PFSK-1 (cell line): ENCODE measurements at regions not wholly inside any gene's neighbourhood (a gene's known extent, or its start where the extent isn't known, plus 50 kb on each side); places are given as distances from the start of the nearest gene placed in this dataset.

Experiments
- FOXP2 ChIP-seq: optimal IDR thresholded peaks from 2 replicates; pipeline ENCODE3; 2011; ENCODE audit warnings: borderline replicate concordance, control low read depth, inconsistent platforms; ENCODE audit not compliant: insufficient read depth; ENCODE audit errors: extremely low read length, extremely low read depth
- POLR2AphosphoS5 ChIP-seq: IDR thresholded peaks from 2 replicates; pipeline ENCODE4 v1.6.1; 2012; ENCODE audit warnings: low read depth, mild to moderate bottlenecking, control low read depth, low read length, moderate library complexity
- REST ChIP-seq, 2 experiments: IDR thresholded peaks; 2 replicates each; pipeline versions ENCODE4 v1.6.1 to v1.8.0; 2011 to 2012; ENCODE audit warnings: low read depth in 2 of 2, low read length in 2 of 2, control low read depth in 1 of 2, inconsistent platforms in 1 of 2, mild to moderate bottlenecking in 1 of 2, moderate library complexity in 1 of 2; ENCODE audit not compliant: insufficient read depth in 1 of 2
- SIN3A ChIP-seq: IDR thresholded peaks from 2 replicates; pipeline ENCODE4 v1.6.1; 2012; ENCODE audit warnings: mild to moderate bottlenecking, low read length, moderate library complexity, borderline replicate concordance; ENCODE audit not compliant: insufficient read depth
- TAF1 ChIP-seq: IDR thresholded peaks from 2 replicates; pipeline ENCODE4 v1.6.1; 2012; ENCODE audit warnings: low read length, control low read depth, borderline replicate concordance; ENCODE audit not compliant: insufficient read depth

- no peak for TF ChIP-seq REST (IDR thresholded peaks at IDR 0.05; ENCODE audit: insufficient read depth in 1 of 2, low read depth in 2 of 2, low read length in 2 of 2)
- no peak for TF ChIP-seq FOXP2
- TF ChIP-seq TAF1, result no peak
- TF ChIP-seq POLR2AphosphoS5, result no peak
- TF ChIP-seq SIN3A, result no peak
Observed at GRCh38 chr9:113708821-113709713, 167.0 kb upstream of the ZNF618 start.

GRCh38 chr9:113709721-113710120, 166.4 kb upstream of the ZNF618 start:
- TF ChIP-seq TAF1, result no peak
- TF ChIP-seq REST (IDR thresholded peaks at IDR 0.05; ENCODE audit: insufficient read depth in 1 of 2, low read depth in 2 of 2, low read length in 2 of 2), result no peak
- TF ChIP-seq POLR2AphosphoS5, result no peak
- TF ChIP-seq SIN3A, result no peak
- TF ChIP-seq FOXP2, result no peak

GRCh38 chr9:113711251-113711650, 164.9 kb upstream of the ZNF618 start:
- no peak for TF ChIP-seq REST (IDR thresholded peaks at IDR 0.05; ENCODE audit: insufficient read depth in 1 of 2, low read depth in 2 of 2, low read length in 2 of 2)
- no peak for TF ChIP-seq POLR2AphosphoS5
- no peak for TF ChIP-seq TAF1
- TF ChIP-seq SIN3A, result no peak
- no peak for TF ChIP-seq FOXP2

GRCh38 chr9:113712053-113712452, 164.1 kb upstream of the ZNF618 start:
- TF ChIP-seq SIN3A (no peak), FOXP2 (no peak), REST (IDR thresholded peaks at IDR 0.05; ENCODE audit: insufficient read depth in 1 of 2, low read depth in 2 of 2, low read length in 2 of 2) (no peak), TAF1 (no peak), POLR2AphosphoS5 (no peak)
